Hepatocyte (in vitro differentiated cells): ENCODE measurements at regions not wholly inside any gene's neighbourhood (a gene's known extent, or its start where the extent isn't known, plus 50 kb on each side); places are given as distances from the start of the nearest gene placed in this dataset.

Experiments used
- EZH2 ChIP-seq: fragments of 200-600 bp; sonication (generic); IDR thresholded peaks from 2 replicates; pipeline ENCODE4 v1.6.1; 2016; ENCODE audit warnings: antibody characterized with exemption, mild to moderate bottlenecking, borderline replicate concordance
- EZH2phosphoT487 ChIP-seq: fragments of 200-600 bp; sonication (generic); IDR thresholded peaks from one replicate; pipeline ENCODE4 v1.6.1; 2018; ENCODE audit warnings: antibody characterized with exemption, mild to moderate bottlenecking, low read depth, moderate library complexity; ENCODE audit not compliant: unreplicated experiment, severe bottlenecking
- TF ChIP-seq, protein P1 (sequence below): fragments of 200-600 bp; sonication (generic); IDR thresholded peaks from 2 replicates; pipeline ENCODE4 v1.5.1; 2016; ENCODE audit warnings: antibody characterized with exemption, mild to moderate bottlenecking; ENCODE audit not compliant: poor library complexity

DNA sequence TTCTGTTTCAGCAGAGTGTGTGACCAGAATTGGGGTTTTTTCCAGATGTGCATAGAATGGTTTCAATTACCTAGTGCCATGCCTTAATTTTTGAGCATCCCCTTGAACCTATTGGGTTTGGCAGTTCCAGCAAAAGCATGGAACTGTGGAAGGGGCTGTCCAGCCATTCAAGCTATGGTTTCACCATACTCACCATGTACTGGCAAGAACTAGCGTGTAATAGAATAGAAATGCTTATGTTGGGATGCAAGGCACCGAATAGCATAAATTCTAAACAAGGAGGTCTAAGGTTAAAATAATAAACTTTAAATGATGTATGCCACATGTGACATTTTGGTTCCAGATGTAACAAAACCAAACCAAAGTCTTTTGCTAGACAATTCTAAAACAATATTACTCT, 91.4 kb downstream of the MTERF1 start:
- TF ChIP-seq EZH2phosphoT487 (no peak), EZH2 (no peak)
- TF ChIP-seq, protein P1, sequence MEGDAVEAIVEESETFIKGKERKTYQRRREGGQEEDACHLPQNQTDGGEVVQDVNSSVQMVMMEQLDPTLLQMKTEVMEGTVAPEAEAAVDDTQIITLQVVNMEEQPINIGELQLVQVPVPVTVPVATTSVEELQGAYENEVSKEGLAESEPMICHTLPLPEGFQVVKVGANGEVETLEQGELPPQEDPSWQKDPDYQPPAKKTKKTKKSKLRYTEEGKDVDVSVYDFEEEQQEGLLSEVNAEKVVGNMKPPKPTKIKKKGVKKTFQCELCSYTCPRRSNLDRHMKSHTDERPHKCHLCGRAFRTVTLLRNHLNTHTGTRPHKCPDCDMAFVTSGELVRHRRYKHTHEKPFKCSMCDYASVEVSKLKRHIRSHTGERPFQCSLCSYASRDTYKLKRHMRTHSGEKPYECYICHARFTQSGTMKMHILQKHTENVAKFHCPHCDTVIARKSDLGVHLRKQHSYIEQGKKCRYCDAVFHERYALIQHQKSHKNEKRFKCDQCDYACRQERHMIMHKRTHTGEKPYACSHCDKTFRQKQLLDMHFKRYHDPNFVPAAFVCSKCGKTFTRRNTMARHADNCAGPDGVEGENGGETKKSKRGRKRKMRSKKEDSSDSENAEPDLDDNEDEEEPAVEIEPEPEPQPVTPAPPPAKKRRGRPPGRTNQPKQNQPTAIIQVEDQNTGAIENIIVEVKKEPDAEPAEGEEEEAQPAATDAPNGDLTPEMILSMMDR, result no peak
